ENCODE measurements at regions not wholly inside any gene's neighbourhood (a gene's known extent, or its start where the extent isn't known, plus 50 kb on each side); places are given as distances from the start of the nearest gene placed in this dataset.
"Not testable (repeated sequence)": the region's sequence is repeated elsewhere in the genome, so short reads cannot be mapped to it uniquely, and the experiment has no call there.

DNA sequence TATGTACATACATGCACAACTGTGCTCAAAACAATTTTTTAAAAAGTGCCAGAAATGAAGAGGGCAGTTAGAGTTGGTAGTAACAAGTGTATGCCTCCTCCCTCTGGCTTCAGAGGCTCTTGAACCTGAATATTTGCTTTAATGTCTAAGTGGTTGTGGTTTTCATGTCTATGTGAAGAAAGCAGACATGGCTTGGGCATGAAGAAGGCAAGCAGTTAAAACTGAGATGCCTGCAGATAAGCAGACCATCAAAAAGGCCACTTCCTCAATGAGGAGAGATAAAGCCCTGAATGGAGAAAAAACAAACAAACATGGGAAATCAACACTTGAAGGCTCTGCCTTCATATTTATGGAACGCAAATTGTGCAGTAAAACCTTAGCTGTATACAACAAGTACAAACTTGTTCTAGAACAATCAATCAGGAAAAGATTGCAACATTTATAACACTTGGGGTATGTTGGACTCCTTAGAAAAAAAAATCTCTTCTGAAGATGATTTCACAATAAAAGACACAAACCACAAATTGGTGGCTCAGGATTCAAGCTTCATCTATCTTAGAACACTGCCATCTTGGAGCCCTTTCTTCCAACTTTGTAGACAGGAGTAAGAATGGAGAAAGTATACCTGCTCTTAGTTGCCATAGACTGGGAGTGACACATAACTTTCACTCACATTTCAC, 52.7 kb upstream of the PLA2G4A start:
- no peak for DNase-seq (ENCODE audit: low spot score)

DNA sequence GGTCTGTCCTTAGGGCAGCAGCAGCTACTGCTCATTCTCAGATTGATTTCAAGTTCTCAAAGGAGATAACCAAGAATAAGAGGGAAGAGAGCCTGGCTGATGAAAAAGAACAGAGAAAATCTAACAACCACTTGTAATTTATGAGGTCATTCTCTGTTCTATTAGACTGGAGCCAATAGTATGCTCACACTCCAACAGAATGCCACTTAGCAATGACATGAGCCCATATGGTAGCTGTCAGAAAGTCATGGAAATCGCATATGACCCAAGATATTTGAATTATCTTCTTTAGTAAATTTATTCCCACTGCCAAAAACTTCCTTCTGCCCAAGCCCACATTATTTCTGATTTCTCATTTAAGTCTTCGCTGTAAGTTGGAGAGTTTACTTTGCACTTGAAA, 53.7 kb upstream of the PLA2G4A start:
- no peak for DNase-seq (ENCODE audit: low spot score)

GRCh38 chr1:186772228-186772627, 56.5 kb upstream of the PLA2G4A start:
- DNase-seq (ENCODE audit: low spot score): no peak

GRCh38 chr1:186770421-186770820, 58.3 kb upstream of the PLA2G4A start:
- DNase-seq (ENCODE audit: low spot score): no peak

- DNase-seq (ENCODE audit: low spot score): no peak
Observed at GRCh38 chr1:186768906-186769305, 59.8 kb upstream of the PLA2G4A start.

DNA sequence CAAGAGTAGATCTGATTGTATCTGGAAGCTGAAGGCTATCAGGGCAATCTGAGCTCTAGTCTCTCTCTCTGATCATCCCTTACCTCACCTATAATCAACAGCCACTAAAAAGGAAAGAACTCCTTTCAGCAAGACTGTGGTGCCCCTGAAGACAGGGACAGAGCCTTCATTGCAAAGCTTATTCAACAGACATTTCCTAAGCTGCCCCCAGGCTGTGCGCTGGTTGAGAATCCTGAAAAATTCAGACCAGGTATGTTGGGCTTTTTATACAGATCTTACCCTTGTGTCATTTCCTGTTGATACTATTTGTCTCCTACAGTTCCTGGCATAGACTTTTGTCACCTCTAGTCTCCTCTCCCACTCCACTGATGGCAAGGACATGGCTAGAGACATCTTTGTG, 63.3 kb upstream of the PLA2G4A start:
- no peak for DNase-seq (ENCODE audit: low spot score)

DNA sequence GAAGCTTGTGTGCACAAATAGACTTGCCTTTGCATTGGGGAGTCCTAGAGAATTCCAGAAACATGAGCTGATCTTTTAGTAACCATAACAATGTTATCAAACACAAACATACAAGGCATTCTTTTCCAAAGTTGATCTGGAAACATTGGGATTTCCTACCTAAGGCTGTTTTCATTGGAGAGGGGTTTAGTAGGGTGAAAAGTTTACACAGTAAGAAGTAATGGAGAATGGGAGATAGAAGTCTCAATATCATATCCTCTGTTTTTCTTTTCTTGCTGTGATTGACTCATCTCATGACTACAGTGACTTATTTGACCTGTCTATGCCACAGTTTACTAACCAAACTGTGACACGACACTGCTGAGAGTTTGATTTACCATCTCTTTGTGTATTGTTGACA, 65.6 kb upstream of the PLA2G4A start:
- no peak for DNase-seq (ENCODE audit: low spot score)

DNA sequence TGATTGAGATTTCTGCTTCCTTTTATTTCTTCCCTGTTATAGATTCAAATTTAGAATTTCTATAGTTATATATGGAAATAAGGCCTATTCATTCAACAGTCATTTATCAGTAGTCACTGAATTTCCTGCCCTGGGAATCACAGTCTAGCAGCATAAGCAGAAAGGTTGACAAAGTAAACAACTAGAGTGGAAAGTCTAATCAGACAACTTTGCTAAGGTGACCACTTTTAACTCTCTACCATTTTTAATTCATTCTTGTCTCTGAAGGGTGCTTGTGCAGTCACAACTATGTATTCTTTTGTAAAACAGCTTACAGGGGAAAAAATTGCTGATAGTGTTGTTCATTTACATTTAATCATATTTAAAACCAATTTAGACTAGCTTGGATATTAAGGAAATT, 66.1 kb upstream of the PLA2G4A start:
- no peak for DNase-seq (ENCODE audit: low spot score)

DNA sequence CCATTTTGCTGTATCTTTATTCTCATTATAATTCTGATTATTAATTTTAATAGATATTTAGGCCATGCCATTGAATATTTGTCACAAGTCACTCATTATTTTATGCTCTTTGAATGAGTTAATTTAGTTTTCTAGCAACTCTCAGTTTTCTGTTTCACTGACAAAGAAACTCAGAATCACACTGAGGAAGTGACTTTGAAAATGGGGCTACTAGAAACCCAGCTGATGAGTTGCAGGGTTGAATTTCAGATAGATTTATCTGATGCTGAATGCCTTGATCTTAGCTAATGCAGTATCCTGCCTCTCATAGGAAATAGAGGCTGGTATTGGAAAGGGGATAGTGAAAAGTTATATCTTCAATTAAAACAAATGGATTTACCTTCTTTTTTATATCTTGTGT, 67.4 kb upstream of the PLA2G4A start:
- DNase-seq (ENCODE audit: low spot score): no peak

- DNase-seq (ENCODE audit: low spot score): no peak
Observed at GRCh38 chr1:186760446-186760845, 68.3 kb upstream of the PLA2G4A start.

- not testable (repeated sequence) for DNase-seq (ENCODE audit: low spot score)
Observed at GRCh38 chr1:186758896-186759606, 69.7 kb upstream of the PLA2G4A start.

GRCh38 chr1:186757851-186758250, 70.9 kb upstream of the PLA2G4A start:
- DNase-seq (ENCODE audit: low spot score): no peak

DNA sequence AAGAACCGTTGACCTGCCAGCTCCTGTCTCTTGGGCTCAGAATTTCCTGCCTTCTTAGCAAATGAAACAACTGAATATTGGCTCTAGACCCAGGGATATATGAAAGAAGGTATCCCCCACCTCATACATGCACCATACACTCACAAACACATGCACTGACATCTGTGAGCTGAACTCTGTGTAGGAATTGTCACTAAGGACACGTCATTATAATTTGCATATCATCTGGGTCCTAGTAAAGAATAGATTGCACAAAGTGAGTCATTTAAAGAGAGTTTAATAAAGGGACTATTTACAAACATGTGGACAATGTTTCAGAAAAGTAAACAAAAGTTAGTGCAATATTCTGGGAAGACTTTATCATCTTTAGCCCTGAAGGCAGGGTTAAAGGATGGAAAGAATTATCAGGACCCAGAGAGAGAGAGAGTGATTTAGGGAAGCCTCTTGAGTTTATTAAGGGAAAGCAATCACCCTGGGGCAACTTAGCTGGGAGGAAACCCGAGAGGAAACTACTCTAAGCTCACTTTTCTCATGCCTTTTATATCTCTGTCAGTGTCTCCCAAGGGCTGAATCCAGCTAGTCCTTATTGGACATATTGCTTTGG, 74.1 kb upstream of the PLA2G4A start:
- no peak for DNase-seq (ENCODE audit: low spot score)

- no peak for DNase-seq (ENCODE audit: low spot score)
Observed at GRCh38 chr1:186753241-186753640, 73.0 kb upstream of the PTGS2 start.

GRCh38 chr1:186750257-186750656, 70.0 kb upstream of the PTGS2 start:
- DNase-seq (ENCODE audit: low spot score): no peak

DNA sequence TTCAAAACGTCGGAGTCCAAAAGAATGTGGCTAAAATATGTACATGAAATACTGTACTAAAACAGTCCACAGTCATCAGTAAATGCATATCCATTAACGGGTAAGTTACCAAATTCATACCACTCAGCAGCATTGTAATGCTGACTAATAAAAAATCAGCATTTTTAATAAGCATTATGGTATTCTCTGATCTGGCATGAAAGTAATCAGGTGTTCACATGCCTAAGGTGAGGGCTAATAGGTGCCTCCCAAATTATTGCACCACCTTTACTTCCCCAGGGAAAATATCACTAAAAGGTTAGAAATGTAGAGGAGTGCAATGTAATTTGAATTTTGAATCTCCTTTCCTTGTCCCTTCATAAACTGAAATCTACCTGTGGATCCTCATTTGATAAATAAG, 69.6 kb upstream of the PTGS2 start:
- DNase-seq (ENCODE audit: low spot score): no peak

- no peak for DNase-seq (ENCODE audit: low spot score)
Observed at GRCh38 chr1:186747661-186748060, 67.4 kb upstream of the PTGS2 start.

DNA sequence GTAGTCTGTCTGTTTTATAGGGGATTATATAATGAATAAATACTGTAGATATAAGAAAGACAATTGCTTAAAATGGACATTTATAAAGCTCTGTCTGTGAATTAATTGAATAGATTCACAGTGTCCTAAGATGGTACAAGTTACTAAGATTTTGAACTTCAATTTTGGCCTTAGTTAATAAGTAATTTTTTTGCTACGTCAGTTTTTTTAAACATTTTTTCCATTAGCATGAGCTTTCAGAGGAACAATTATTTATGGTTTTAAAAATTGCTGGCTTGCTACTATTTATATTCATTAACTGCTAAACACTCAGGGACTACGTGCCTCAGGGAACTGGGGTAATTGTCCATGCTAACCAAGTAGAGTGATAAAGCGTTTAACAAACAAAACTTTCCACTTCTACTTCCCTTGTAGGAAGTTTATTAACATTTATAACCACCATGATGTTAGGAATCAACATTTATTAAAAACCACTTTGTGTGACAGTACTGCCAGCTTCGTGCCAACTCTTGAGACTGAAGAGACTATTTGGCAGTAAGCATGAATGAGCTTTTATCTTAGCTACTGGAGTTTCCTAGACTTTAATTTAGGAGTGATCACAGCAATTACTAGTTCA, 65.4 kb upstream of the PTGS2 start:
- DNase-seq (ENCODE audit: low spot score): no peak

DNA sequence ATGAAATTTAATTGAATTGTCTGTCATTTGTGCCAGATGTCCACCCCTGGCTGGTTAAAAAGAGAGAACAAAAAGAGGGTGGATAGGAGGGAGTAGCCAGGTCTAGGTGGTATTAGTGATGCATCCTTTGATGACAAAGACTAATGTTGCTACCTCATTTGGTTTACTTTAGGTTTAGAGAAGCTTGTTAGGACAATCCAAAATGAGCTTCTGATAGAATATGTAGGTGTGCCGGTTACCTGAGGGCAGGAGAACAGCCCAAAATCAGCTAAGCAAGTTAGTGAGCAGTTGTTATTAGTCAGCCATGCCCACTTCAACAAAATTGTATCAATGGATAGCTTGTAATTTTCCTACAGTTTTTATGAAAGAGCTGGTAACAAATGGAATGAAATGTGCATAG, 61.4 kb upstream of the PTGS2 start:
- DNase-seq (ENCODE audit: low spot score): no peak

DNA sequence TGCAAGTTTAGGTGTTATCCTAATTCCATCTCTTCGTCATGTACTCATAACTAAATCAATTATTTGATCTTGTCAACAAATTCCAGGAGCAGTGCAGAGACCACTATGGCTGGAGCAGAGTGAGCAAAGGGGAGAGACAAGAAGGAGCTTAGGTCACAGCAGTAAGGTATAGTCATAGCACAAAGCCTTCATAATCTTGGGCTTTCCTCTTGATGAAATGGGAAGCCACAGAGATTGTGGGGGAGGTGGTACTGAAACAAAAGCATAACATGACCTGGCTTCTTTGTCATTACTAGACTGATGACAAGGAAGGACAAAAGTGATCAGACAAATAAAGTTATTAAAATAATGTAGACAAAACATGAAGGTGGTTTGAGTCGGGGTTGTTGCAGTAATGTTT, 60.1 kb upstream of the PTGS2 start:
- no peak for DNase-seq (ENCODE audit: low spot score)

DNA sequence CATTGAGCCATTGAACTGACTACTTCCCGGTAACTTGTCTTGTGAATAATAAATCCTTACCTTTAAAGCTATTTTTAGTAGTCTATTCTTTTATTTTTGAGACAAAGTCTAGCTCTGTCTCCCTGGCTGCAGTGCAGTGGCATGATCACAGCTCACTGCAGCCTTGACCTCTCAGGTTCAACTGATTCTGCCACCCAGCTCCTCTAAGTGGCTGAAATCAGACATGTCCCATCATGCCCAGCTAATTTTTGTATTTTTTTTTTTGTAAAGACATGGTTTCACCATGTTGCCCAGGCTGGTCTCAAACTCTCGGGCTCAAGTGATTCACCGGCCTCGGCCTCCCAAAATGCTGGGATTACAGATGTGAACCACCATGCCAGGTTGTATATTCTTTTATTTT, 59.3 kb upstream of the PTGS2 start:
- no peak for DNase-seq (ENCODE audit: low spot score)

DNA sequence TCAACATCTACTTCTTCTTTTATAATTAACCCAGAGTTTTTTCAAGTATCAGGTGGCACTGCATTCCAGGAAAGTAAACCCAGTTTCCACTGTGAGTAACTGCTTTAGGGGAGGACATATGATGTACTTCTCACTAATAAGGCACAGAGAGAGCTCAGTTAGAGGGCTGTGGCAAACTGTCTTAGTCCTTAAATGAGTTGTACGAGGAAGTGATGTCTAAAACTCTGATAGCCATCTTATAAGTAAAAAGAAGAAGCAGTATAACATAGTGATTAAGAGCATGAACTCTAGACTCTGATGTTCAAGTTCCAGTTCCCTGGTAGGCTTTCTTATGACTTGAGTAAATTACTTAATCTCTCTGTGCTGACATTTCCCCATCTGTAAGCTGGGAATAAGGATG, 58.7 kb upstream of the PTGS2 start:
- peak; percentile 2 for DNase-seq (ENCODE audit: low spot score)
